ENCODE measurements at regions not wholly inside any gene's neighbourhood (a gene's known extent, or its start where the extent isn't known, plus 50 kb on each side); places are given as distances from the start of the nearest gene placed in this dataset.

DNA sequence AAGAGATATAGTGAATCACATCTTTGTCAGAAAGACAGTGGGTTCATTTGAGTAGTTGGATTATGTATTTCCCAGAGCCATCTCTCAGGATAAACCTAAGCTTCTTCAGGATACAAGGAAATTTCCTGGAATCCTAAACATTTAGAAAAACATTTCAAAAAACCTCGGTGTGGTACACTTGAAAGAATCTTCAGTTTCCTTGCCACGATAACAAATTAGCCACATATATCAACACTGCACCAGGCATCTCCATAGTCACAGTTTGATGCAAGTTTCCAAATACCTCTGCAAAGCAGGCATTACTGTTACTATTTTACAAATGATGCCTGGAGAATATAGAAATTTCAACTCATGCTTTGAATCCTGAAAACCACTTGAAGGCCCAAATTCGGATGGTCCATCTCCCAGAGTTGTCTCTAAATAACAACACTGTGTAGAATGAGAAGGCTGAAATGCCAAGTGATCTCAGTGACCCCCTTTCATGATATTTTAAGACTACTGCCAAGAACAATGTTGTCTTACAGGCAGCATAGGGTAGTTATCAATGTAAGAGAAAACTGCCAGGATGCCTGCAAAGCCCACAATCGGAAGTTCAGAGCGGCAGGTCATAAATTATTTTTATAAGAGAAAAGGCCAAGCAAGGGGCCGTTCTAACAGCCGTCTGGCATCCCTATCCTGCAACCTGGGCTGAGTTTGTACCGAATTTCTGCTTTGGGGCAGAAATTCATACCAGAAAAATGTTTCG, 307.9 kb downstream of the TXNL1 start:
- dilution Hi-C loops (cut with HindIII; ENCODE audit: low sequenced_read_pairs, unreplicated experiment) (no loop called here), intact Hi-C loops (cut with micrococcal nuclease) (no loop called here), in situ Hi-C loops (cut with MboI; ENCODE audit: low sequenced_read_pairs) (no loop called here)
- Histone ChIP-seq H3K79me1 (ENCODE audit: low read depth in 1 of 2, low read length in 2 of 2) (no peaks in the 10 kb centered on the region), H3K4me3 (ENCODE audit: insufficient read depth, low read depth, low read length) (no peak overlapping the region), H4K91ac (ENCODE audit: insufficient read depth, low read depth, low read length) (no peak overlapping the region), H3K4me1 (ENCODE audit: control insufficient read depth, insufficient read depth, low read length) (peaks cover 9% of the 10 kb centered on the region), H3K36me3 (ENCODE audit: control insufficient read depth, insufficient read depth, low read length) (no peaks in the 10 kb centered on the region), H2AK9ac (replicated peaks; ENCODE audit: low read depth, low read length, poor library complexity) (no peak overlapping the region), H4K20me1 (ENCODE audit: insufficient read depth, low read length) (no peaks in the 10 kb centered on the region), H3K9ac (ENCODE audit: low read depth, low read length) (no peak overlapping the region), H3K14ac (replicated peaks; ENCODE audit: low read depth, low read length) (no peak overlapping the region), H2AK5ac (ENCODE audit: low read depth, low read length) (no peak overlapping the region), H3K56ac (ENCODE audit: extremely low read depth, insufficient read depth, low read length) (no peak overlapping the region), H3K9me1 (ENCODE audit: insufficient read depth, low read length) (peaks cover 4% of the 10 kb centered on the region; the same call in 1 of the 2 replicates), H3K4me2 (ENCODE audit: low read depth, low read length) (no peak overlapping the region), H3K9me3 (ENCODE audit: control insufficient read depth, insufficient read depth, low read length) (no peaks in the 10 kb centered on the region), H2BK20ac (ENCODE audit: low read depth, low read length) (no peak overlapping the region), H2BK15ac (ENCODE audit: low read depth, low read length) (no peak overlapping the region), H3K18ac (ENCODE audit: low read depth, low read length) (no peak overlapping the region), H2AFZ (replicated peaks; ENCODE audit: low read length, poor library complexity) (no peak overlapping the region), H3K27ac (ENCODE audit: insufficient read depth, low read length) (no peak overlapping the region), H3K4ac (ENCODE audit: low read depth, low read length) (no peak overlapping the region), H4K5ac (ENCODE audit: low read depth, low read length) (no peak overlapping the region), H3K23ac (ENCODE audit: low read depth, low read length) (no peak overlapping the region), H2BK5ac (ENCODE audit: low read depth, low read length, poor library complexity, severe bottlenecking) (no peak overlapping the region), H4K8ac (ENCODE audit: low read depth in 2 of 2, low read length in 2 of 2) (no peak overlapping the region), H2BK120ac (ENCODE audit: low read depth, low read length) (no peak overlapping the region), H3K27me3 (ENCODE audit: control insufficient read depth, insufficient read depth, low read length) (no peaks in the 10 kb centered on the region)
- DNase-seq (no peak), ATAC-seq (ENCODE audit: low read depth) (no peak)
- no TSS peak for BruUV-seq (replicated peaks)
- ChIA-PET CTCF (no interaction called here), POLR2A (ENCODE audit: unreplicated experiment) (no interaction called here)
- WGBS, 2 experiments (ENCODE audit: extremely low coverage in 2 of 2, insufficient read length in 1 of 2): no CpG with 5 or more reads among the region's 9 CpGs
- TF ChIP-seq POLR2A (IDR thresholded peaks at IDR 0.05; ENCODE audit: low read depth, low read length): no peak
- no peak for TF ChIP-seq RAD21 (IDR thresholded peaks at IDR 0.05; ENCODE audit: low read length)
- no peak for TF ChIP-seq BHLHE40 (IDR thresholded peaks at IDR 0.05; ENCODE audit: low read depth, low read length)
- TF ChIP-seq FOS (IDR thresholded peaks at IDR 0.05; ENCODE audit: low read depth, low read length): no peak
- TF ChIP-seq NFE2L2 (IDR thresholded peaks at IDR 0.05; ENCODE audit: low read depth, low read length): no peak
- TF ChIP-seq, protein P1, sequence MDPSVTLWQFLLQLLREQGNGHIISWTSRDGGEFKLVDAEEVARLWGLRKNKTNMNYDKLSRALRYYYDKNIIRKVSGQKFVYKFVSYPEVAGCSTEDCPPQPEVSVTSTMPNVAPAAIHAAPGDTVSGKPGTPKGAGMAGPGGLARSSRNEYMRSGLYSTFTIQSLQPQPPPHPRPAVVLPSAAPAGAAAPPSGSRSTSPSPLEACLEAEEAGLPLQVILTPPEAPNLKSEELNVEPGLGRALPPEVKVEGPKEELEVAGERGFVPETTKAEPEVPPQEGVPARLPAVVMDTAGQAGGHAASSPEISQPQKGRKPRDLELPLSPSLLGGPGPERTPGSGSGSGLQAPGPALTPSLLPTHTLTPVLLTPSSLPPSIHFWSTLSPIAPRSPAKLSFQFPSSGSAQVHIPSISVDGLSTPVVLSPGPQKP (IDR thresholded peaks at IDR 0.05; ENCODE audit: borderline replicate concordance, low read depth, low read length): no peak
- TF ChIP-seq MAFK (IDR thresholded peaks at IDR 0.05; ENCODE audit: low read depth, low read length): no peak
- no peak for TF ChIP-seq RFX5 (IDR thresholded peaks at IDR 0.05; ENCODE audit: low read depth, low read length)
- TF ChIP-seq MXI1 (IDR thresholded peaks at IDR 0.05; ENCODE audit: borderline replicate concordance, low read depth, low read length): no peak
- no peak for TF ChIP-seq MAZ (IDR thresholded peaks at IDR 0.05; ENCODE audit: borderline replicate concordance, low read depth, low read length)

Measured in IMR-90 (cell line).